Natural killer cell (primary cell): ENCODE measurements at regions not wholly inside any gene's neighbourhood (a gene's known extent, or its start where the extent isn't known, plus 50 kb on each side); places are given as distances from the start of the nearest gene placed in this dataset.

Experiments used
- ATAC-seq, 3 donors: fragments of 150-1000 bp in 2 of 3; fragments of 200-7000 bp in 1 of 3; cut with Tn5 transposase; 1 replicate in 1 of 3; 2 replicates in 2 of 3; pipeline ENCODE4 v1.10.0; 2021; ENCODE audit warnings: mild to moderate bottlenecking in 2 of 3, moderate library complexity in 2 of 3
- DNase-seq, 2 donors: peaks; one replicate each; pipeline versions ENCODE4 v3.0.0 to v3.0.0-alpha.2; 2013 to 2021; ENCODE audit warnings: mixed read lengths in 1 of 2
- H3K27ac ChIP-seq: one replicate; pipeline ENCODE4 v1.5.1; 2013; ENCODE audit warnings: mild to moderate bottlenecking, low read length
- H3K27me3 ChIP-seq: one replicate; pipeline ENCODE4 v1.6.1; 2013; ENCODE audit warnings: low read length; ENCODE audit not compliant: control insufficient read depth, insufficient read depth
- H3K36me3 ChIP-seq: one replicate; pipeline ENCODE4 v1.6.1; 2013; ENCODE audit warnings: low read length; ENCODE audit not compliant: control insufficient read depth, insufficient read depth
- H3K4me1 ChIP-seq: one replicate; pipeline ENCODE4 v1.6.1; 2013; ENCODE audit warnings: low read length; ENCODE audit not compliant: control insufficient read depth, insufficient read depth
- H3K4me3 ChIP-seq: one replicate; pipeline ENCODE4 v1.5.1; 2013; ENCODE audit warnings: low read length
- H3K9me3 ChIP-seq: one replicate; pipeline ENCODE4 v1.6.1; 2013; ENCODE audit warnings: low read length; ENCODE audit not compliant: control insufficient read depth, insufficient read depth
- H3K27ac Mint-ChIP-seq, 2 donors: one replicate each; pipeline ENCODE4 v1.8.0; 2022; ENCODE audit warnings: mild to moderate bottlenecking in 2 of 2, mixed read lengths in 2 of 2, moderate library complexity in 1 of 2
- H3K27me3 Mint-ChIP-seq, 2 donors: one replicate each; pipeline ENCODE4 v1.8.0; 2022; ENCODE audit warnings: low read depth in 2 of 2, mixed read lengths in 2 of 2
- H3K36me3 Mint-ChIP-seq: one replicate; pipeline ENCODE4 v1.8.0; 2022; ENCODE audit warnings: mixed read lengths
- H3K4me1 Mint-ChIP-seq, 2 donors: one replicate each; pipeline ENCODE4 v1.8.0; 2022; ENCODE audit warnings: mixed read lengths in 2 of 2
- H3K4me3 Mint-ChIP-seq: one replicate; pipeline ENCODE4 v1.8.0; 2022; ENCODE audit warnings: mild to moderate bottlenecking, moderate library complexity, mixed read lengths
- H3K9me3 Mint-ChIP-seq, 2 donors: one replicate each; pipeline ENCODE4 v1.8.0; 2022; ENCODE audit warnings: mixed read lengths in 2 of 2
- CTCF ChIP-seq: fragments of 200-600 bp; IDR thresholded peaks from one replicate; pipeline ENCODE4 v1.8.0; 2022; ENCODE audit warnings: antibody characterized with exemption
- WGBS: methylation state at CpG from one replicate; pipeline ENCODE4 v1.1.7; 2013; ENCODE audit warnings: missing lambda C conversion rate; ENCODE audit not compliant: insufficient coverage; 5-methylcytosine and 5-hydroxymethylcytosine counted together
- intact Hi-C: fragments of 100-400 bp; cut with micrococcal nuclease; formaldehyde crosslinking; loops from one replicate; pipeline ENCODE4 v1.14.2; 2022

- no peaks in the 10 kb centered on the region for H3K4me1 ChIP-seq
- no peak for TF ChIP-seq CTCF
- H3K4me1 Mint-ChIP-seq: no peaks in the 10 kb centered on the region
Measured at GRCh38 chr6:134721060-134721405, 228.9 kb downstream of the ALDH8A1 start.

GRCh38 chr6:134720353-134721059 is 229.4 kb downstream of the ALDH8A1 start:
- no peaks in the 10 kb centered on the region for H3K9me3 ChIP-seq
- 36% methylated on average over 4 of the region's 4 CpGs for WGBS
- TF ChIP-seq CTCF: no peak
- Mint-ChIP-seq H3K27ac (no peak overlapping the region), H3K27me3 (no peaks in the 10 kb centered on the region), H3K9me3 (no peaks in the 10 kb centered on the region), H3K4me1 (no peaks in the 10 kb centered on the region), H3K36me3 (no peaks in the 10 kb centered on the region), H3K4me3 (no peak overlapping the region)
- no peak overlapping the region for H3K4me3 ChIP-seq
- H3K4me1 ChIP-seq: no peaks in the 10 kb centered on the region
- H3K36me3 ChIP-seq: no peaks in the 10 kb centered on the region
- H3K27me3 ChIP-seq: no peaks in the 10 kb centered on the region
- ATAC-seq: no peak
- DNase-seq: no peak
- intact Hi-C loops: no loop called here
- H3K27ac ChIP-seq: no peak overlapping the region

More at GRCh38 chr6:134721060-134721405, 228.9 kb downstream of the ALDH8A1 start:
- Histone ChIP-seq H3K4me3 (no peak overlapping the region), H3K9me3 (no peaks in the 10 kb centered on the region), H3K27ac (no peak overlapping the region), H3K36me3 (no peaks in the 10 kb centered on the region), H3K27me3 (no peaks in the 10 kb centered on the region)
- Mint-ChIP-seq H3K9me3 (no peaks in the 10 kb centered on the region), H3K27me3 (no peaks in the 10 kb centered on the region), H3K27ac (no peak overlapping the region), H3K36me3 (no peaks in the 10 kb centered on the region), H3K4me3 (no peak overlapping the region)
- WGBS: 63% methylated on average over 2 of the region's 2 CpGs
- intact Hi-C loops: no loop called here
- no peak for ATAC-seq
- DNase-seq: no peak

GRCh38 chr6:134719911-134720310 is 230.0 kb downstream of the ALDH8A1 start:
- H3K4me3 ChIP-seq: no peak overlapping the region
- Mint-ChIP-seq H3K36me3 (no peaks in the 10 kb centered on the region), H3K4me3 (no peak overlapping the region), H3K27ac (no peak overlapping the region), H3K27me3 (no peaks in the 10 kb centered on the region), H3K9me3 (no peaks in the 10 kb centered on the region), H3K4me1 (no peaks in the 10 kb centered on the region)
- no peak for ATAC-seq
- no peaks in the 10 kb centered on the region for H3K9me3 ChIP-seq
- intact Hi-C loops: no loop called here
- DNase-seq: no peak
- no peaks in the 10 kb centered on the region for H3K36me3 ChIP-seq
- WGBS: 92% methylated on average over 2 of the region's 2 CpGs
- no peaks in the 10 kb centered on the region for H3K27me3 ChIP-seq
- no peak for TF ChIP-seq CTCF
- no peak overlapping the region for H3K27ac ChIP-seq
- H3K4me1 ChIP-seq: no peaks in the 10 kb centered on the region

GRCh38 chr6:134719286-134719685 is 230.6 kb downstream of the ALDH8A1 start:
- no peak overlapping the region for H3K4me3 Mint-ChIP-seq
- no peaks in the 10 kb centered on the region for H3K9me3 Mint-ChIP-seq
- Histone ChIP-seq H3K9me3 (no peaks in the 10 kb centered on the region), H3K4me3 (no peak overlapping the region), H3K36me3 (no peaks in the 10 kb centered on the region), H3K27ac (no peak overlapping the region), H3K27me3 (no peaks in the 10 kb centered on the region), H3K4me1 (no peaks in the 10 kb centered on the region)
- no peak overlapping the region for H3K27ac Mint-ChIP-seq
- H3K4me1 Mint-ChIP-seq: no peaks in the 10 kb centered on the region
- 85% methylated on average over 3 of the region's 6 CpGs for WGBS
- intact Hi-C loops: no loop called here
- ATAC-seq: no peak
- no peak for DNase-seq
- peaks cover 0 to 3% of the 10 kb centered on the region in 2 donors for H3K27me3 Mint-ChIP-seq
- H3K36me3 Mint-ChIP-seq: no peaks in the 10 kb centered on the region
- no peak for TF ChIP-seq CTCF
